HL-60 (cell line): ENCODE measurements at regions not wholly inside any gene's neighbourhood (a gene's known extent, or its start where the extent isn't known, plus 50 kb on each side); places are given as distances from the start of the nearest gene placed in this dataset.

ENCODE experiments used
- DNase-seq, 2 experiments: peaks; one replicate each; pipeline ENCODE4 v3.0.0-alpha.2; 2010 to 2020; ENCODE audit warnings: low read depth in 1 of 2, low spot score in 1 of 2
- H3K27ac ChIP-seq: fragments of 250-450 bp; sonication (Bioruptor Pico); replicated peaks from 2 replicates; pipeline ENCODE4 v1.5.1; 2020; ENCODE audit warnings: mild to moderate bottlenecking, moderate library complexity
- H3K27me3 ChIP-seq: fragments of 250-450 bp; sonication (Bioruptor Pico); 2 replicates; pipeline ENCODE4 v1.5.1; 2021; ENCODE audit warnings: mild to moderate bottlenecking, moderate library complexity; ENCODE audit not compliant: insufficient read depth, poor library complexity, severe bottlenecking
- H3K4me3 ChIP-seq: replicated peaks from 2 replicates; pipeline ENCODE4 v1.5.1; 2011; ENCODE audit warnings: mild to moderate bottlenecking, control low read depth, low read length; ENCODE audit not compliant: insufficient read depth
- GABPA ChIP-seq: IDR thresholded peaks from 2 replicates; pipeline ENCODE4 v1.6.1; 2012; ENCODE audit warnings: low read depth
- POLR2AphosphoS5 ChIP-seq: IDR thresholded peaks from 2 replicates; pipeline ENCODE4 v1.6.1; 2012; ENCODE audit warnings: low read depth
- SPI1 ChIP-seq: IDR thresholded peaks from 2 replicates; pipeline ENCODE4 v1.6.1; 2012; ENCODE audit warnings: low read depth, mild to moderate bottlenecking, borderline replicate concordance
- TF ChIP-seq, protein P1 (sequence below): IDR thresholded peaks from 2 replicates; pipeline ENCODE4 v1.6.1; 2012; ENCODE audit warnings: low read depth; ENCODE audit not compliant: insufficient replicate concordance
- TF ChIP-seq, protein P2 (sequence below): IDR thresholded peaks from one replicate; pipeline ENCODE4 v1.5.1; 2011; ENCODE audit warnings: low read length, control low read depth, inconsistent platforms; ENCODE audit not compliant: insufficient read depth

DNA sequence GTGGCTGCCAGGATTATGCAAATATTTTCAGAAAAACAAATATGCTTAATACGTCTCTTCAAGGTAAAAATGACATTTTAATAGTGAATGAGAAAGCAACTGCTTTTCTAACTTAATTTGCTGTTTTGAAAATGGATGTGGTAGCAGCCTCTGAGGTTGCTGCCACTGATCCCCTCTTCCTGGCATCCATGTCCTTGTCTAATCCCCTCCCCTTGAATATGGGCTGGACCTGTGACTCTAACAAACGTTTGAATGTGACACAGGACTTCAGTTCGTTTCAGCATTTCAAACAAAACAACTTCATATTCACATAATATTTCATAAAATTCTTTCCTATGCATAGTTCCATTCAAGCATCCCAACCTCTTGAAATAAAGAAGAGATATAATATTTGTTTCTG lies 64.2 kb upstream of the SLC38A2 start:
- Histone ChIP-seq H3K27ac (no peak overlapping the region), H3K4me3 (no peak overlapping the region), H3K27me3 (no peaks in the 10 kb centered on the region)
- no peak for TF ChIP-seq POLR2AphosphoS5
- no peak for TF ChIP-seq GABPA
- no peak for TF ChIP-seq SPI1
- TF ChIP-seq, protein P1, sequence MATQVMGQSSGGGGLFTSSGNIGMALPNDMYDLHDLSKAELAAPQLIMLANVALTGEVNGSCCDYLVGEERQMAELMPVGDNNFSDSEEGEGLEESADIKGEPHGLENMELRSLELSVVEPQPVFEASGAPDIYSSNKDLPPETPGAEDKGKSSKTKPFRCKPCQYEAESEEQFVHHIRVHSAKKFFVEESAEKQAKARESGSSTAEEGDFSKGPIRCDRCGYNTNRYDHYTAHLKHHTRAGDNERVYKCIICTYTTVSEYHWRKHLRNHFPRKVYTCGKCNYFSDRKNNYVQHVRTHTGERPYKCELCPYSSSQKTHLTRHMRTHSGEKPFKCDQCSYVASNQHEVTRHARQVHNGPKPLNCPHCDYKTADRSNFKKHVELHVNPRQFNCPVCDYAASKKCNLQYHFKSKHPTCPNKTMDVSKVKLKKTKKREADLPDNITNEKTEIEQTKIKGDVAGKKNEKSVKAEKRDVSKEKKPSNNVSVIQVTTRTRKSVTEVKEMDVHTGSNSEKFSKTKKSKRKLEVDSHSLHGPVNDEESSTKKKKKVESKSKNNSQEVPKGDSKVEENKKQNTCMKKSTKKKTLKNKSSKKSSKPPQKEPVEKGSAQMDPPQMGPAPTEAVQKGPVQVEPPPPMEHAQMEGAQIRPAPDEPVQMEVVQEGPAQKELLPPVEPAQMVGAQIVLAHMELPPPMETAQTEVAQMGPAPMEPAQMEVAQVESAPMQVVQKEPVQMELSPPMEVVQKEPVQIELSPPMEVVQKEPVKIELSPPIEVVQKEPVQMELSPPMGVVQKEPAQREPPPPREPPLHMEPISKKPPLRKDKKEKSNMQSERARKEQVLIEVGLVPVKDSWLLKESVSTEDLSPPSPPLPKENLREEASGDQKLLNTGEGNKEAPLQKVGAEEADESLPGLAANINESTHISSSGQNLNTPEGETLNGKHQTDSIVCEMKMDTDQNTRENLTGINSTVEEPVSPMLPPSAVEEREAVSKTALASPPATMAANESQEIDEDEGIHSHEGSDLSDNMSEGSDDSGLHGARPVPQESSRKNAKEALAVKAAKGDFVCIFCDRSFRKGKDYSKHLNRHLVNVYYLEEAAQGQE, result no peak
- DNase-seq, result no peak

DNA sequence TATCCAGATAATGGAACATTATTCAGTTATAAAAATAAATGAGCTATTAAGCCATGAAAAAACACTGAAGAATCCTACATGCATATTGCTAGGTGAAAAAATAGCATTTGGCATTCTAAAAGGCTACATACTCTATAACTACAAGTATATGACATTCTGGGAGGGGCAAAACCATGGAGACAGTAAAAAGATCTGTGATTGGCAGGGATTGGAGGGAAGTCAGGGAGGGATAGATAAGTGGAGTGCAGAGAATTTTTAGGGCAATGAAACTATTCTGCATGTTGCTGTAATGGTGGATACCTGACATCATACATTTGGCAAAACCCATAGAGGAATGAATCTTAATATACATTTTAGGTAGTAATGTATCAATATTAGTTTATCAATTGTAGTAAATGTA lies 63.1 kb upstream of the SLC38A2 start:
- H3K27me3 ChIP-seq, result no peaks in the 10 kb centered on the region
- DNase-seq, result no peak

GRCh38 chr12:46435029-46435428 lies 62.5 kb upstream of the SLC38A2 start:
- DNase-seq, result no peak
- Histone ChIP-seq H3K27ac (no peak overlapping the region), H3K4me3 (no peak overlapping the region), H3K27me3 (no peaks in the 10 kb centered on the region)
- TF ChIP-seq POLR2AphosphoS5 (no peak), GABPA (no peak), SPI1 (no peak)
- TF ChIP-seq, protein P1, result no peak
- TF ChIP-seq, protein P2, sequence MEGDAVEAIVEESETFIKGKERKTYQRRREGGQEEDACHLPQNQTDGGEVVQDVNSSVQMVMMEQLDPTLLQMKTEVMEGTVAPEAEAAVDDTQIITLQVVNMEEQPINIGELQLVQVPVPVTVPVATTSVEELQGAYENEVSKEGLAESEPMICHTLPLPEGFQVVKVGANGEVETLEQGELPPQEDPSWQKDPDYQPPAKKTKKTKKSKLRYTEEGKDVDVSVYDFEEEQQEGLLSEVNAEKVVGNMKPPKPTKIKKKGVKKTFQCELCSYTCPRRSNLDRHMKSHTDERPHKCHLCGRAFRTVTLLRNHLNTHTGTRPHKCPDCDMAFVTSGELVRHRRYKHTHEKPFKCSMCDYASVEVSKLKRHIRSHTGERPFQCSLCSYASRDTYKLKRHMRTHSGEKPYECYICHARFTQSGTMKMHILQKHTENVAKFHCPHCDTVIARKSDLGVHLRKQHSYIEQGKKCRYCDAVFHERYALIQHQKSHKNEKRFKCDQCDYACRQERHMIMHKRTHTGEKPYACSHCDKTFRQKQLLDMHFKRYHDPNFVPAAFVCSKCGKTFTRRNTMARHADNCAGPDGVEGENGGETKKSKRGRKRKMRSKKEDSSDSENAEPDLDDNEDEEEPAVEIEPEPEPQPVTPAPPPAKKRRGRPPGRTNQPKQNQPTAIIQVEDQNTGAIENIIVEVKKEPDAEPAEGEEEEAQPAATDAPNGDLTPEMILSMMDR, result no peak

More for the DNA sequence above, 63.1 kb upstream of the SLC38A2 start:
- H3K27ac ChIP-seq, result no peak overlapping the region
- no peak overlapping the region for H3K4me3 ChIP-seq
- TF ChIP-seq, protein P2, result no peak
- no peak for TF ChIP-seq POLR2AphosphoS5
- TF ChIP-seq GABPA, result no peak
- TF ChIP-seq SPI1, result no peak
- TF ChIP-seq, protein P1, result no peak

GRCh38 chr12:46433829-46434228 lies 61.3 kb upstream of the SLC38A2 start:
- Histone ChIP-seq H3K4me3 (no peak overlapping the region), H3K27ac (no peak overlapping the region), H3K27me3 (no peaks in the 10 kb centered on the region)
- DNase-seq, result no peak
- TF ChIP-seq GABPA (no peak), SPI1 (no peak), POLR2AphosphoS5 (no peak)
- TF ChIP-seq, protein P1, result no peak
- TF ChIP-seq, protein P2, result no peak
